K562 (cell line): ENCODE measurements at regions not wholly inside any gene's neighbourhood (a gene's known extent, or its start where the extent isn't known, plus 50 kb on each side); places are given as distances from the start of the nearest gene placed in this dataset.

Experiments
- ATAC-seq: fragments of 200-7000 bp; cut with Tn5 transposase; 3 replicates; pipeline ENCODE4 v1.9.1; 2020; ENCODE audit warnings: moderate library complexity
- BruUV-seq: library from RNA; stranded (reverse); fragments of 400-500 nt; replicated peaks from 2 replicates; lab custom pipeline; 2021; lab: Mats Ljungman, UMichigan
- CTCF ChIA-PET: fragments of 300-600 bp; formaldehyde crosslinking; extraction: SDS; loops from one replicate; lab custom pipeline; 2021; ENCODE audit warnings: low intra/inter-chr PET ratio; lab: Yijun Ruan, JAX
- POLR2A ChIA-PET: fragments of 300-600, 350-650 bp; sonication (Branson Sonifier 250); formaldehyde crosslinking; extraction: SDS; loops from one replicate; lab custom pipeline; 2021; ENCODE audit warnings: antibody characterized with exemption, inconsistent platforms; lab: Yijun Ruan, JAX
- DNase-seq, 4 experiments: peaks; one replicate each; pipeline versions ENCODE4 v3.0.0 to v3.0.0-alpha.2; 2011 to 2018; ENCODE audit warnings: low spot score in 3 of 4, mixed read lengths in 3 of 4; ENCODE audit errors: extremely low read depth in 1 of 4
- FAIRE-seq: peaks from 2 replicates; lab custom pipeline; 2011; peaks lifted over from hg19 to GRCh38; lab: Jason Lieb, UNC
- H2AFZ ChIP-seq: 2 replicates; pipeline ENCODE4 v1.6.0; 2011; ENCODE audit warnings: low read depth, low read length, control low read depth, inconsistent platforms
- H3K27ac ChIP-seq: fragments of 200-600 bp; 3 replicates; pipeline ENCODE4 v1.8.0; 2011; ENCODE audit warnings: low read depth, mild to moderate bottlenecking, control low read depth, inconsistent platforms, low read length, moderate library complexity, mixed read lengths; ENCODE audit errors: extremely low read depth
- H3K27me3 ChIP-seq, 2 experiments: fragments of 300-600 bp in 1 of 2; 2 replicates in 1 of 2; 3 replicates in 1 of 2; pipeline versions ENCODE4 v1.6.0 to v1.8.0; 2011; ENCODE audit warnings: inconsistent platforms in 2 of 2, low read length in 2 of 2, mild to moderate bottlenecking in 1 of 2, mixed read lengths in 1 of 2, moderate library complexity in 1 of 2; ENCODE audit not compliant: control insufficient read depth in 2 of 2, insufficient read depth in 2 of 2
- H3K36me3 ChIP-seq: fragments of 300-600 bp; 3 replicates; pipeline ENCODE4 v1.8.0; 2011; ENCODE audit warnings: mild to moderate bottlenecking, low read length, inconsistent platforms; ENCODE audit not compliant: control insufficient read depth, insufficient read depth
- H3K4me1 ChIP-seq, 2 experiments: fragments of 200-600 bp in 1 of 2; replicated peaks in 1 of 2; 2 replicates in 1 of 2; 3 replicates in 1 of 2; pipeline versions ENCODE4 v1.5.1 to v1.8.0; 2011; ENCODE audit warnings: inconsistent platforms in 2 of 2, low read length in 2 of 2, mild to moderate bottlenecking in 1 of 2, mixed read lengths in 1 of 2, moderate library complexity in 1 of 2; ENCODE audit not compliant: control insufficient read depth in 2 of 2, insufficient read depth in 2 of 2
- H3K4me2 ChIP-seq: 2 replicates; pipeline ENCODE4 v1.6.1; 2011; ENCODE audit warnings: low read length, control low read depth, inconsistent platforms, mixed read lengths; ENCODE audit not compliant: insufficient read depth
- H3K4me3 ChIP-seq: fragments of 200-600 bp; sonication (generic), shearing (Covaris generic); 2 replicates; pipeline ENCODE4 v1.5.1; 2016; ENCODE audit warnings: control low read depth, inconsistent platforms
- H3K79me2 ChIP-seq: fragments of 200-600 bp; 3 replicates; pipeline ENCODE4 v1.8.0; 2011; ENCODE audit warnings: low read length, inconsistent platforms; ENCODE audit not compliant: control insufficient read depth, insufficient read depth
- H3K9ac ChIP-seq, 2 experiments: 2 replicates each; pipeline versions ENCODE4 v1.6.0 to v1.6.1; 2011; ENCODE audit warnings: low read depth in 2 of 2, low read length in 2 of 2, control low read depth in 1 of 2, inconsistent platforms in 1 of 2, mild to moderate bottlenecking in 1 of 2, mixed read lengths in 1 of 2; ENCODE audit not compliant: insufficient read depth in 1 of 2
- H3K9me1 ChIP-seq: one replicate; pipeline ENCODE4 v1.6.0; 2011; ENCODE audit warnings: inconsistent platforms, mild to moderate bottlenecking, low read length, moderate library complexity; ENCODE audit not compliant: control insufficient read depth, insufficient read depth
- H3K9me3 ChIP-seq: replicated peaks from 2 replicates; pipeline ENCODE4 v1.5.1; 2011; ENCODE audit warnings: low read depth, low read length, inconsistent platforms; ENCODE audit not compliant: control insufficient read depth, insufficient read depth
- H4K20me1 ChIP-seq: replicated peaks from 2 replicates; pipeline ENCODE4 v1.6.1; 2011; ENCODE audit warnings: low read length, inconsistent platforms, mixed read lengths; ENCODE audit not compliant: control insufficient read depth, insufficient read depth
- CTCFL ChIP-seq: IDR thresholded peaks from 2 replicates; pipeline ENCODE4 v1.6.1; 2011; ENCODE audit warnings: borderline replicate concordance, low read depth, mild to moderate bottlenecking, moderate library complexity, low read length; ENCODE audit not compliant: insufficient read depth, poor library complexity, severe bottlenecking
- NR1H2 ChIP-seq: sonication (generic); formaldehyde crosslinking; IDR thresholded peaks from 2 replicates; pipeline ENCODE4 v1.4.0; 2020; ENCODE audit warnings: mild to moderate bottlenecking, missing genetic modification reagents
- PHF20 ChIP-seq: fragments of 450-650 bp; IDR thresholded peaks from 2 replicates; pipeline ENCODE4 v1.6.1; 2018; ENCODE audit not compliant: partially characterized antibody
- PTBP1 ChIP-seq: fragments of 200-400 bp; formaldehyde crosslinking; IDR thresholded peaks from 2 replicates; pipeline ENCODE4 v1.6.1; 2017; ENCODE audit warnings: low read depth, low read length
- PTTG1 ChIP-seq: fragments of 450-650 bp; IDR thresholded peaks from 2 replicates; pipeline ENCODE4 v1.6.1; 2016; ENCODE audit warnings: low read depth, mild to moderate bottlenecking, missing genetic modification characterization, missing compliant biosample characterization
- RBM34 ChIP-seq: fragments of 200-400 bp; formaldehyde crosslinking; IDR thresholded peaks from 2 replicates; pipeline ENCODE4 v1.6.1; 2018; ENCODE audit warnings: low read length, borderline replicate concordance; ENCODE audit not compliant: insufficient read depth
- WGBS: fragments of 100-300 bp; shearing (Covaris generic); methylation state at CpG from one replicate; pipeline ENCODE4 v1.1.6; 2016; ENCODE audit warnings: low coverage, mixed read lengths; ENCODE audit not compliant: insufficient coverage; ENCODE audit errors: missing lambda C conversion rate; 5-methylcytosine and 5-hydroxymethylcytosine counted together
- in situ Hi-C: fragments of 300-500 bp; cut with MboI; formaldehyde crosslinking; loops from 4 replicates; pipeline ENCODE4 v1.15.0; 2018; ENCODE audit warnings: inconsistent platforms, mixed read lengths
- intact Hi-C: fragments of 100-400 bp; cut with micrococcal nuclease; formaldehyde crosslinking; loops from 2 replicates; pipeline ENCODE4 v1.14.2; 2022

GRCh38 chr6:21414065-21414464 is 179.5 kb upstream of the SOX4 start:
- ChIA-PET POLR2A (no interaction called here), CTCF (no interaction called here)
- Histone ChIP-seq H3K36me3 (no peaks in the 10 kb centered on the region), H3K79me2 (no peaks in the 10 kb centered on the region), H3K9ac (no peak overlapping the region), H2AFZ (no peak overlapping the region), H3K4me3 (no peak overlapping the region), H4K20me1 (no peaks in the 10 kb centered on the region), H3K4me2 (no peak overlapping the region), H3K27ac (no peak overlapping the region), H3K27me3 (no peaks in the 10 kb centered on the region; a peak in 1 of 5 replicates), H3K9me3 (no peaks in the 10 kb centered on the region), H3K9me1 (no peaks in the 10 kb centered on the region), H3K4me1 (no peaks in the 10 kb centered on the region)
- ATAC-seq (no peak), FAIRE-seq (no peak), DNase-seq (no peak)
- in situ Hi-C loops (no loop called here), intact Hi-C loops (no loop called here)
- 0% methylated on average over 5 of the region's 5 CpGs for WGBS
- no peak for TF ChIP-seq RBM34
- no TSS peak for BruUV-seq

- DNase-seq: no peak
- Histone ChIP-seq H3K27ac (no peak overlapping the region), H3K4me2 (no peak overlapping the region), H2AFZ (no peak overlapping the region), H3K4me3 (no peak overlapping the region), H3K4me1 (peaks cover 0 to 6% of the 10 kb centered on the region in 2 experiments; a peak in 1 of 5 replicates), H3K36me3 (no peaks in the 10 kb centered on the region), H3K9me3 (no peaks in the 10 kb centered on the region), H3K9ac (no peak overlapping the region), H4K20me1 (no peaks in the 10 kb centered on the region), H3K9me1 (no peaks in the 10 kb centered on the region), H3K27me3 (peaks cover 9 to 14% of the 10 kb centered on the region in 2 experiments; a peak in 4 of 5 replicates), H3K79me2 (no peaks in the 10 kb centered on the region)
- FAIRE-seq: no peak
- POLR2A ChIA-PET: no interaction called here
- intact Hi-C loops (no loop called here), in situ Hi-C loops (no loop called here)
- TF ChIP-seq NR1H2 (CRISPR knock-in tag): no peak
- TF ChIP-seq PTBP1: no peak
- no peak for TF ChIP-seq PHF20
- TF ChIP-seq CTCFL: no peak
- TF ChIP-seq PTTG1 (tag): no peak
- ATAC-seq: no peak
- BruUV-seq: no TSS peak
- CTCF ChIA-PET: no interaction called here
- WGBS: 0% methylated on average over 3 of the region's 3 CpGs
Measured at GRCh38 chr6:21420146-21420878, 173.2 kb upstream of the SOX4 start.
